K562 (cell line): ENCODE measurements at regions not wholly inside any gene's neighbourhood (a gene's known extent, or its start where the extent isn't known, plus 50 kb on each side); places are given as distances from the start of the nearest gene placed in this dataset.

Experiments
- ATF7 ChIP-seq: fragments of 450-650 bp; IDR thresholded peaks from 2 replicates; pipeline ENCODE4 v1.7.1; 2014; ENCODE audit warnings: mild to moderate bottlenecking, moderate library complexity
- CCAR2 ChIP-seq: fragments of 200-400 bp; formaldehyde crosslinking; IDR thresholded peaks from 2 replicates; pipeline ENCODE4 v1.6.1; 2017; ENCODE audit warnings: mild to moderate bottlenecking, low read depth, low read length
- HMGN3 ChIP-seq: IDR thresholded peaks from 2 replicates; pipeline ENCODE4 v1.6.1; 2011; ENCODE audit warnings: borderline replicate concordance, low read depth, mild to moderate bottlenecking, mixed read lengths, low read length; ENCODE audit not compliant: insufficient read length; ENCODE audit errors: extremely low read depth
- MAZ ChIP-seq, 2 experiments: fragments of 450-650 bp in 1 of 2; sonication (generic) in 1 of 2; formaldehyde crosslinking; IDR thresholded peaks in 1 of 2; conservative IDR thresholded peaks in 1 of 2; 2 replicates each; pipeline versions ENCODE4 v1.4.0 to v1.5.0; 2020; ENCODE audit warnings: mild to moderate bottlenecking in 1 of 2, missing genetic modification reagents in 1 of 2
- NFE2L1 ChIP-seq: fragments of 450-650 bp; IDR thresholded peaks from 2 replicates; pipeline ENCODE4 v1.6.1; 2016; ENCODE audit warnings: missing genetic modification characterization, low read depth, mild to moderate bottlenecking, missing compliant biosample characterization, moderate library complexity, borderline replicate concordance
- OTX1 ChIP-seq: fragments of 450-650 bp; formaldehyde crosslinking; IDR thresholded peaks from 2 replicates; pipeline ENCODE4 v1.4.0; 2022; ENCODE audit warnings: mild to moderate bottlenecking
- RAD21 ChIP-seq, 2 experiments: fragments of 250-450 bp in 1 of 2; fragments of 450-650 bp in 1 of 2; sonication (Bioruptor Pico) in 1 of 2; formaldehyde crosslinking in 1 of 2; IDR thresholded peaks in 1 of 2; conservative IDR thresholded peaks in 1 of 2; 2 replicates each; pipeline versions ENCODE4 v1.4.0 to v1.8.0; 2020 to 2022; ENCODE audit warnings: mild to moderate bottlenecking in 2 of 2, moderate library complexity in 1 of 2
- SPI1 ChIP-seq: IDR thresholded peaks from 2 replicates; pipeline ENCODE4 v1.6.1; 2011; ENCODE audit warnings: low read depth, low read length, control low read depth, borderline replicate concordance
- ZBTB8A ChIP-seq: fragments of 450-650 bp; IDR thresholded peaks from 2 replicates; pipeline ENCODE4 v1.6.1; 2018; ENCODE audit warnings: mild to moderate bottlenecking, moderate library complexity; ENCODE audit not compliant: partially characterized antibody
- ZNF274 ChIP-seq: IDR thresholded peaks from 2 replicates; pipeline ENCODE4 v1.6.1; 2011; ENCODE audit warnings: low read depth, mild to moderate bottlenecking, low read length, moderate library complexity, borderline replicate concordance
- TF ChIP-seq, protein P1 (sequence below): fragments of 250-450 bp; sonication (Bioruptor Pico); IDR thresholded peaks from 2 replicates; pipeline ENCODE4 v1.9.0; 2021; ENCODE audit warnings: mild to moderate bottlenecking
- TF ChIP-seq, protein P2 (sequence below): fragments of 450-650 bp; IDR thresholded peaks from 2 replicates; pipeline ENCODE4 v1.6.1; 2016; ENCODE audit warnings: antibody characterized with exemption

GRCh38 chr20:1766731-1767130 lies 109.2 kb upstream of the SIRPG start:
- TF ChIP-seq HMGN3 (no peak), CCAR2 (no peak), OTX1 (no peak), MAZ (CRISPR knock-in tag; conservative IDR thresholded peaks at IDR 0.05 in 1 of 2, IDR thresholded peaks at IDR 0.05 in 1 of 2) (no peak), ZBTB8A (no peak), ATF7 (no peak), SPI1 (no peak), NFE2L1 (tag) (no peak), ZNF274 (no peak), RAD21 (CRISPR knock-in tag; conservative IDR thresholded peaks at IDR 0.05 in 1 of 2, IDR thresholded peaks at IDR 0.05 in 1 of 2) (no peak)
- TF ChIP-seq, protein P1, sequence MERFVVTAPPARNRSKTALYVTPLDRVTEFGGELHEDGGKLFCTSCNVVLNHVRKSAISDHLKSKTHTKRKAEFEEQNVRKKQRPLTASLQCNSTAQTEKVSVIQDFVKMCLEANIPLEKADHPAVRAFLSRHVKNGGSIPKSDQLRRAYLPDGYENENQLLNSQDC (CRISPR knock-in tag): no peak
- TF ChIP-seq, protein P2, sequence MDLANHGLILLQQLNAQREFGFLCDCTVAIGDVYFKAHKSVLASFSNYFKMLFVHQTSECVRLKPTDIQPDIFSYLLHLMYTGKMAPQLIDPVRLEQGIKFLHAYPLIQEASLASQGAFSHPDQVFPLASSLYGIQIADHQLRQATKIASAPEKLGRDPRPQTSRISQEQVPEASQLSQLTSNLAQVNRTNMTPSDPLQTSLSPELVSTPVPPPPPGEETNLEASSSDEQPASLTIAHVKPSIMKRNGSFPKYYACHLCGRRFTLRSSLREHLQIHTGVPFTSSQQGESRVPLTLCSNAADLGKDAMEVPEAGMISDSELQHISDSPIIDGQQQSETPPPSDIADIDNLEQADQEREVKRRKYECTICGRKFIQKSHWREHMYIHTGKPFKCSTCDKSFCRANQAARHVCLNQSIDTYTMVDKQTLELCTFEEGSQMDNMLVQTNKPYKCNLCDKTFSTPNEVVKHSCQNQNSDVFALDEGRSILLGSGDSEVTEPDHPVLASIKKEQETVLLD: no peak
